ENCODE measurements at regions not wholly inside any gene's neighbourhood (a gene's known extent, or its start where the extent isn't known, plus 50 kb on each side); places are given as distances from the start of the nearest gene placed in this dataset.

GRCh38 chr1:55381491-55381890 is 166.3 kb upstream of the USP24 start:
- Mint-ChIP-seq H3K27me3 (ENCODE audit: insufficient read depth) (peaks cover 3% of the 10 kb centered on the region), H3K9me3 (no peaks in the 10 kb centered on the region), H3K36me3 (ENCODE audit: low read depth) (no peaks in the 10 kb centered on the region), H3K27ac (no peak overlapping the region), H3K4me1 (ENCODE audit: low read depth) (peaks cover 16% of the 10 kb centered on the region), H3K4me3 (no peak overlapping the region)
- intact Hi-C loops (cut with micrococcal nuclease), result no loop called here
- DNase-seq (ENCODE audit: low spot score), result no peak

GRCh38 chr1:55380355-55380970 is 165.3 kb upstream of the USP24 start:
- Mint-ChIP-seq H3K4me1 (ENCODE audit: low read depth) (peaks cover 16% of the 10 kb centered on the region), H3K9me3 (no peaks in the 10 kb centered on the region)

GRCh38 chr1:55378582-55378981 is 163.4 kb upstream of the USP24 start:
- Mint-ChIP-seq H3K9me3 (no peaks in the 10 kb centered on the region), H3K4me3 (no peak overlapping the region), H3K27me3 (ENCODE audit: insufficient read depth) (peaks cover 3% of the 10 kb centered on the region), H3K27ac (no peak overlapping the region), H3K4me1 (ENCODE audit: low read depth) (peaks cover 12% of the 10 kb centered on the region), H3K36me3 (ENCODE audit: low read depth) (no peaks in the 10 kb centered on the region)
- no peak for DNase-seq (ENCODE audit: low spot score)
- intact Hi-C loops (cut with micrococcal nuclease), result loop anchor here (5.0 to 10.0 kb wide), 3 partner anchors 514 to 1329 kb away; no protein-coding TSS in a partner anchor

More at GRCh38 chr1:55380355-55380970, 165.3 kb upstream of the USP24 start:
- Mint-ChIP-seq H3K36me3 (ENCODE audit: low read depth) (no peaks in the 10 kb centered on the region), H3K27me3 (ENCODE audit: insufficient read depth) (peaks cover 3% of the 10 kb centered on the region), H3K4me3 (no peak overlapping the region), H3K27ac (no peak overlapping the region)
- no peak for DNase-seq (ENCODE audit: low spot score)
- intact Hi-C loops (cut with micrococcal nuclease), result no loop called here

- Mint-ChIP-seq H3K4me3 (no peak overlapping the region), H3K36me3 (ENCODE audit: low read depth) (no peaks in the 10 kb centered on the region), H3K9me3 (no peaks in the 10 kb centered on the region), H3K27ac (no peak overlapping the region), H3K4me1 (ENCODE audit: low read depth) (peaks cover 12% of the 10 kb centered on the region), H3K27me3 (ENCODE audit: insufficient read depth) (peaks cover 3% of the 10 kb centered on the region)
- intact Hi-C loops (cut with micrococcal nuclease), result loop anchor here (5.0 to 10.0 kb wide), 3 partner anchors 515 to 1330 kb away; no protein-coding TSS in a partner anchor
- DNase-seq (ENCODE audit: low spot score), result no peak
Measured at GRCh38 chr1:55376897-55377296, 161.7 kb upstream of the USP24 start.

- no peak for DNase-seq (ENCODE audit: low spot score)
- Mint-ChIP-seq H3K27ac (no peak overlapping the region), H3K4me1 (ENCODE audit: low read depth) (peaks cover 12% of the 10 kb centered on the region), H3K4me3 (no peak overlapping the region), H3K36me3 (ENCODE audit: low read depth) (no peaks in the 10 kb centered on the region), H3K27me3 (ENCODE audit: insufficient read depth) (peaks cover 3% of the 10 kb centered on the region), H3K9me3 (no peaks in the 10 kb centered on the region)
- intact Hi-C loops (cut with micrococcal nuclease), result loop anchor here (5.0 to 10.0 kb wide), 3 partner anchors 517 to 1332 kb away; no protein-coding TSS in a partner anchor
Measured at GRCh38 chr1:55375617-55376258, 160.6 kb upstream of the USP24 start.

- DNase-seq (ENCODE audit: low spot score), result no peak
- H3K4me3 Mint-ChIP-seq, result no peak overlapping the region
Measured at GRCh38 chr1:55374801-55375616, 159.8 kb upstream of the USP24 start.

GRCh38 chr1:55374216-55374615 is 159.1 kb upstream of the USP24 start:
- Mint-ChIP-seq H3K9me3 (no peaks in the 10 kb centered on the region), H3K4me3 (no peak overlapping the region), H3K36me3 (ENCODE audit: low read depth) (no peaks in the 10 kb centered on the region), H3K27me3 (ENCODE audit: insufficient read depth) (peaks cover 4% of the 10 kb centered on the region), H3K27ac (no peak overlapping the region), H3K4me1 (ENCODE audit: low read depth) (peaks cover 9% of the 10 kb centered on the region)
- intact Hi-C loops (cut with micrococcal nuclease), result loop anchor here (10.0 kb wide), 1 partner anchor 1211 kb away; no protein-coding TSS in a partner anchor
- no peak for DNase-seq (ENCODE audit: low spot score)

More at GRCh38 chr1:55374801-55375616, 159.8 kb upstream of the USP24 start:
- Mint-ChIP-seq H3K9me3 (no peaks in the 10 kb centered on the region), H3K27me3 (ENCODE audit: insufficient read depth) (peaks cover 4% of the 10 kb centered on the region), H3K4me1 (ENCODE audit: low read depth) (peaks cover 12% of the 10 kb centered on the region), H3K36me3 (ENCODE audit: low read depth) (no peaks in the 10 kb centered on the region), H3K27ac (no peak overlapping the region)
- intact Hi-C loops (cut with micrococcal nuclease), result loop anchor here (5.0 to 10.0 kb wide), 3 partner anchors 517 to 1332 kb away; no protein-coding TSS in a partner anchor

GRCh38 chr1:55369474-55369873 is 154.3 kb upstream of the USP24 start:
- no peaks in the 10 kb centered on the region for H3K36me3 Mint-ChIP-seq (ENCODE audit: low read depth)

GRCh38 chr1:55368698-55369097 is 153.5 kb upstream of the USP24 start:
- no peak for DNase-seq (ENCODE audit: low spot score)
- H3K4me3 Mint-ChIP-seq, result no peak overlapping the region

More at GRCh38 chr1:55369474-55369873, 154.3 kb upstream of the USP24 start:
- peaks cover 5% of the 10 kb centered on the region for H3K9me3 Mint-ChIP-seq
- DNase-seq (ENCODE audit: low spot score), result no peak
- H3K4me1 Mint-ChIP-seq (ENCODE audit: low read depth), result no peaks in the 10 kb centered on the region
- intact Hi-C loops (cut with micrococcal nuclease), result no loop called here
- no peak overlapping the region for H3K27ac Mint-ChIP-seq
- no peak overlapping the region for H3K4me3 Mint-ChIP-seq
- peaks cover 2% of the 10 kb centered on the region for H3K27me3 Mint-ChIP-seq (ENCODE audit: insufficient read depth)

GRCh38 chr1:55367273-55367672 is 152.1 kb upstream of the USP24 start:
- DNase-seq (ENCODE audit: low spot score), result no peak
- Mint-ChIP-seq H3K36me3 (ENCODE audit: low read depth) (no peaks in the 10 kb centered on the region), H3K4me1 (ENCODE audit: low read depth) (peaks cover 15% of the 10 kb centered on the region), H3K4me3 (no peak overlapping the region), H3K9me3 (peaks cover 5% of the 10 kb centered on the region), H3K27ac (no peak overlapping the region), H3K27me3 (ENCODE audit: insufficient read depth) (peaks cover 2% of the 10 kb centered on the region)
- intact Hi-C loops (cut with micrococcal nuclease), result no loop called here

More at GRCh38 chr1:55368698-55369097, 153.5 kb upstream of the USP24 start:
- intact Hi-C loops (cut with micrococcal nuclease), result no loop called here
- Mint-ChIP-seq H3K4me1 (ENCODE audit: low read depth) (peaks cover 2% of the 10 kb centered on the region), H3K27me3 (ENCODE audit: insufficient read depth) (peaks cover 2% of the 10 kb centered on the region), H3K36me3 (ENCODE audit: low read depth) (no peaks in the 10 kb centered on the region), H3K27ac (no peak overlapping the region), H3K9me3 (peaks cover 5% of the 10 kb centered on the region)

GRCh38 chr1:55364216-55364615 is 149.1 kb upstream of the USP24 start:
- intact Hi-C loops (cut with micrococcal nuclease), result no loop called here
- no peak overlapping the region for H3K4me3 Mint-ChIP-seq
- H3K27ac Mint-ChIP-seq, result no peak overlapping the region
- H3K9me3 Mint-ChIP-seq, result peaks cover 5% of the 10 kb centered on the region
- peaks cover 15% of the 10 kb centered on the region for H3K4me1 Mint-ChIP-seq (ENCODE audit: low read depth)
- DNase-seq (ENCODE audit: low spot score), result no peak
- H3K36me3 Mint-ChIP-seq (ENCODE audit: low read depth), result no peaks in the 10 kb centered on the region
- peaks cover under 1% of the 10 kb centered on the region for H3K27me3 Mint-ChIP-seq (ENCODE audit: insufficient read depth)

- Mint-ChIP-seq H3K36me3 (ENCODE audit: low read depth) (no peaks in the 10 kb centered on the region), H3K4me1 (ENCODE audit: low read depth) (peaks cover 15% of the 10 kb centered on the region), H3K9me3 (peaks cover 5% of the 10 kb centered on the region), H3K27ac (no peak overlapping the region), H3K27me3 (ENCODE audit: insufficient read depth) (peaks cover 9% of the 10 kb centered on the region), H3K4me3 (no peak overlapping the region)
- intact Hi-C loops (cut with micrococcal nuclease), result no loop called here
- DNase-seq (ENCODE audit: low spot score), result no peak
Measured at GRCh38 chr1:55363268-55363667, 148.1 kb upstream of the USP24 start.
